ENCODE measurements at regions not wholly inside any gene's neighbourhood (a gene's known extent, or its start where the extent isn't known, plus 50 kb on each side); places are given as distances from the start of the nearest gene placed in this dataset.
A peak's percentile ranks its signal among the peaks of the same experiment; 100 is the strongest.
"Not testable (repeated sequence)": the region's sequence is repeated elsewhere in the genome, so short reads cannot be mapped to it uniquely, and the experiment has no call there.

DNA sequence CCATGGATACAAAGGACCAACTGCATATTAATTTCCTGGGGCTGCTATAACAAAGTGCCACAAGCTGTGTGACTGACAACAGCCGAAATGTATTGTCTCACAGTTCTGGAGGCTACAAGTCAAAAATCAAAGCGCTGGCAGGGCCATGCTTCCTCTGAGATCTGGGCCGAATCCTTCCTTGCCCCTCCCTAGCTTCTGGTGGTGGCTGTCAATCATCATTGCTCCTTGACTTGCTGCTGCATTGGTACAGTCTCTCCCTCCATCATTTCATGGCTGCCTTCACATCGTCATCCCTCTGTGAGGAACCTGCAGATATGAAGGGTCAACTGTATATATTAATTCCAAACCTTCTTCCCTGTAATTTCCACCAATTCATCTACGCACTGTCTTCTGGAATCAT lies 118.3 kb downstream of the EXOC5 start:
- no peak overlapping the region for H3K4me3 ChIP-seq (ENCODE audit: low read length)
- TF ChIP-seq, protein P1, sequence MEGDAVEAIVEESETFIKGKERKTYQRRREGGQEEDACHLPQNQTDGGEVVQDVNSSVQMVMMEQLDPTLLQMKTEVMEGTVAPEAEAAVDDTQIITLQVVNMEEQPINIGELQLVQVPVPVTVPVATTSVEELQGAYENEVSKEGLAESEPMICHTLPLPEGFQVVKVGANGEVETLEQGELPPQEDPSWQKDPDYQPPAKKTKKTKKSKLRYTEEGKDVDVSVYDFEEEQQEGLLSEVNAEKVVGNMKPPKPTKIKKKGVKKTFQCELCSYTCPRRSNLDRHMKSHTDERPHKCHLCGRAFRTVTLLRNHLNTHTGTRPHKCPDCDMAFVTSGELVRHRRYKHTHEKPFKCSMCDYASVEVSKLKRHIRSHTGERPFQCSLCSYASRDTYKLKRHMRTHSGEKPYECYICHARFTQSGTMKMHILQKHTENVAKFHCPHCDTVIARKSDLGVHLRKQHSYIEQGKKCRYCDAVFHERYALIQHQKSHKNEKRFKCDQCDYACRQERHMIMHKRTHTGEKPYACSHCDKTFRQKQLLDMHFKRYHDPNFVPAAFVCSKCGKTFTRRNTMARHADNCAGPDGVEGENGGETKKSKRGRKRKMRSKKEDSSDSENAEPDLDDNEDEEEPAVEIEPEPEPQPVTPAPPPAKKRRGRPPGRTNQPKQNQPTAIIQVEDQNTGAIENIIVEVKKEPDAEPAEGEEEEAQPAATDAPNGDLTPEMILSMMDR (IDR thresholded peaks at IDR 0.05; ENCODE audit: insufficient read depth, low read depth, low read length, missing control alignments): no peak
- no peak for DNase-seq (ENCODE audit: low read depth)

DNA sequence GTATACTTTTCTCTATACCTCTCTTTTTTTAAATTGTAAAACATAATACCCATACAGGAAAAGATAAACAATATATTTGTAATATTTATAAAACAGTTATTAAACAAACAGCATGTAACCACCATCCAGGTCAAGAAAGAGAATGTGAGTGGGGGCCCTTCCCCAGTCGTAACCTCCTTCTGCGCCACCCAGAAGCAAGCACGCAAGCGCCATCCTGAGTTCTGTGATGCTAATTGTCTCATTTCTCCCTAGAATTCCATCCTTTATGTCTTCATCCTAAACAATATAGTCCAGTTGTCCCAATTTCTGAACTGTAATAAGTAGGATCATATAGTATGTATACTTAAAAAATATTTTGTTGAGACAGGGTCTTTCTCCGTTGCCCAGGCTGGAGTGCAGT lies 129.5 kb downstream of the EXOC5 start:
- TF ChIP-seq, protein P1 (IDR thresholded peaks at IDR 0.05; ENCODE audit: insufficient read depth, low read depth, low read length, missing control alignments): no peak
- DNase-seq (ENCODE audit: low read depth): no peak
- H3K4me3 ChIP-seq (ENCODE audit: low read length): no peak overlapping the region

DNA sequence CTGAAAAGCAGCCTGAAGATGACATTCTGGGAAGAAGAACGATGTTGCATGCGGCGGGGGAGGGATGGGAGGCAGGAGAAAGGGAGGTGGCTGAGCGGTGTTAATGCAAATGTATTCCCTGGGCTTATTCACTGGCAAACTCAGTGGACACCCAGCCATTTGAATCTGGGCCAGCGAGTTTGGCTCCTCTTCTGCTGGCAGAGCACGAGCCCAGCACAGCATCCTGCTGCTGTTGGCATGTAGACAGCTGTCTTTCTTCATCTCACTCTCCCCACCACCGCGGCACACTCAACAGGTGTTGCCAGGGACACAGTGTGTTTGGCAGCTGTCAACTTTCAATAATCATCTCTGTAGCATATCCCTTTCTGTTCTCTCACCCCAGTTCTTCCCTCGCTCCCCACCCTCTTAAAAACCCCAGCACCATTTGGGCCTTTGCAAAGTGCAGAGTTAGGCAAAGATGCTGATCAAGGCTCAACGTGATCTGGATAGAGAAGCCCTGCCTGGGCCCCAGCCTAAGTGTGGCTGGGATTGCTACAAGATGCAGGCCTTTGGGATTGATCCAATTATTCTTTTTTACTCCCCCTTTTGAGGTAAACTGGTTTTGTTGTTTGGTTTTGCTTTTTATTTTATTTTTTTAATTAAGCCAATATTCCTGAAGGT lies 131.9 kb downstream of the EXOC5 start:
- H3K4me3 ChIP-seq (ENCODE audit: low read length): no peak overlapping the region
- DNase-seq (ENCODE audit: low read depth): no peak
- TF ChIP-seq, protein P1 (IDR thresholded peaks at IDR 0.05; ENCODE audit: insufficient read depth, low read depth, low read length, missing control alignments): no peak

DNA sequence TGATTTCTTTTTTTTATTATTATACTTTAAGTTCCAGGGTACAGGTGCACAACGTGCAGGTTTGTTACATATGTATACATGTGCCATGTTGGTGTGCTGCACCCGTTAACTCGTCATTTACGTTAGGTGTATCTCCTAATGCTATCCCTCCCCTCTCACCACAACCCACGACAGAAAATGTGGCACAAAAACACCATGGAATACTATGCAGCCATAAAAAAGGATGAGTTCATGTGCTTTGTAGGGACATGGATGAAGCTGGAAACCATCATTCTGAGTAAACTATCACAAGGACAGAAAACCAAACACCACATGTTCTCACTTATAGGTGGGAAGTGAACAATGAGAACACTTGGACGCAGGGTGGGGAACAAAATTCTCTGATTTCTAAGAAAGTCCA lies 140.9 kb downstream of the EXOC5 start:
- H3K4me3 ChIP-seq (ENCODE audit: low read length); DNase-seq (ENCODE audit: low read depth): not testable (repeated sequence)

DNA sequence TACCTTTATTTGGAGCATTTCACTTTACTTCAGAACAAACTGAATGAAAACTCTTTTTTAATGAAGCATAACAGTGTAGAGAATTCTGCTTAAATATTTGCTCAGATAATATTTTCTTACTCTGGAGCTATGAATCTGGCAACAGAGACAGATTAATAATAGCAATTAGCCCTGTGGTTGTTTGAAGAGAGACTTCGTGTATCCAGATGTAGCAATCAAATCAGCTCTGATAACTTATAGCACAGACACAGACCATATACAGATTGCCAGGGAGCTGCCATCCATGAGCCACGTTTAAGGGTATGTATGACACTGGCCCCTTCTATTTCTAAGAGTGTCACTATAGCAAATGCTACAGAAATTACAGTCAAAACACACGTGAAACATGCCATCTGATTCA lies 146.6 kb downstream of the EXOC5 start:
- no peak for DNase-seq (ENCODE audit: low read depth)
- no peak overlapping the region for H3K4me3 ChIP-seq (ENCODE audit: low read length)
- TF ChIP-seq, protein P1 (IDR thresholded peaks at IDR 0.05; ENCODE audit: insufficient read depth, low read depth, low read length, missing control alignments): no peak

DNA sequence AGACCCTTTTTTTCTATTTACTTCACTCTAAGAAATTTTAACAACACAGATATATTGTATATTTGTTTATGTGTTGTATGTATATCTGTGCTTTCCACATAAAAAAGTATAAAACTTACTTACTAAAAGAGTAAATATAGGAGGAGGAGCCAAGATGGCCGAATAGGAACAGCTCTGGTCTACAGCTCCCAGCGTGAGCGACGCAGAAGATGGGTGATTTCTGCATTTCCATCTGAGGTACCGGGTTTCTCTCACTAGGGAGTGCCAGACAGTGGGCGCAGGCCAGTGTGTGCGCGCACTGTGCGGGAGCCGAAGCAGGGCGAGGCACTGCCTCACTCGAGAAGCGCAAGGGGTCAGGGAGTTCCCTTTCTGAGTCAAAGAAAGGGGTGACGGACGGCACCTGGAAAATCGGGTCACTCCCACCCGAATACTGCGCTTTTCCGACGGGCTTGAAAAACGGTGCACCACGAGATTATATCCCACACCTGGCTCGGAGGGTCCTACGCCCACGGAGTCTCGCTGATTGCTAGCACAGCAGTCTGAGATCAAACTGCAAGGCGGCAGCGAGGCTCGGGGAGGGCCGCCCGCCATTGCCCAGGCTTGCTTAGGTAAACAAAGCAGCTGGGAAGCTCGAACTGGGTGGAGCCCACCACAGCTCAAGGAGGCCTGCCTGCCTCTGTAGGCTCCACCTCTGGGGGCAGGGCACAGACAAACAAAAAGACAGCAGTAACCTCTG lies 156.5 kb downstream of the EXOC5 start:
- H3K4me3 ChIP-seq (ENCODE audit: low read length): not testable (repeated sequence)
- peak; percentile 21 for DNase-seq (ENCODE audit: low read depth)

DNA sequence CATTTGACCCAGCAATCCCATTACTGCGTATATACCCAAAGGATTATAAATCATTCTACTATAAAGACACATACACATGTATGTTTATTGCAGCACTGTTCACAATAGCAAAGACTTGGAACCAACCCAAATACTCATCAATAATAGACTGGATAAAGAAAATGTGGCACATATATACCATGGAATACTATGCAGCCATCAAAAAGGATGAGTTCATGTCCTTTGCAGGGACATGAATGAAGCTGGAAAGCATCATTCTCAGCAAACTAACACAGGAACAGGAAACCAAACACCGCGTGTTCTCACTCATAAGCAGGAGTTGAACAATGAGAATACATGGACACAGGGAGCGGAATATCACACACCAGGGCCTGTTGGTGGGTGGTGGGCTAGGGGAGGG lies 158.3 kb downstream of the EXOC5 start:
- not testable (repeated sequence) for H3K4me3 ChIP-seq (ENCODE audit: low read length); DNase-seq (ENCODE audit: low read depth)

DNA sequence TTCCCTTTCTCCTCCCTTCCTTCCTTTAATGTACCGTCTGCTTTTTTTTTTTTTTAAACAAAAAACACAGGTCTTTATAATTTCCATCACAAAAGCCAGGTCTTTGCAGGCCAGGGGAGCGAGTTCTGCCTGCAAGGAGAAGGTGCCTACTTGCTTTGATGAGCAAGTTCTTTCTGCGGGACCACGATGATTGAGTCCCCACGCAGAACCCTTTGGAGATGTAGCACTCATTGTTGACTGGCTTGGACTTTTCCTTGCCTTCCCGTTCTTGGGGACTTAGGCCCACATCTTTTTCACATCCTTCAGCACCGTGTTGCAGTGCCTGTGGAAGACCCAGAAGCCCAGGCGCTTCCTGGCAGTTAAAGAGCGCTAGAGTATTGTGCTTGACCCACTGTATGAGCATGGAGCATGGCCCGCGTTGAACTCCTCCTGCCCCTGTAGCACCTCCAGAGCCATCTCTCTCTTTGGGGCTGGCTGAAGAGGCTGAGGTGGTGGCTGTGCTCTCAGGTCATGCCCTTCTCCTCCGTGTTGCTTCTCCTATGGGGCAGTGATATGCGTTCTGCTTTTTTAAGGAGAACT lies 177.6 kb downstream of the EXOC5 start:
- H3K4me3 ChIP-seq (ENCODE audit: low read length): no peak overlapping the region
- no peak for DNase-seq (ENCODE audit: low read depth)
- TF ChIP-seq, protein P1 (IDR thresholded peaks at IDR 0.05; ENCODE audit: insufficient read depth, low read depth, low read length, missing control alignments): no peak
